ENCODE measurements at regions not wholly inside any gene's neighbourhood (a gene's known extent, or its start where the extent isn't known, plus 50 kb on each side); places are given as distances from the start of the nearest gene placed in this dataset.
A peak's percentile ranks its signal among the peaks of the same experiment; 100 is the strongest.

DNA sequence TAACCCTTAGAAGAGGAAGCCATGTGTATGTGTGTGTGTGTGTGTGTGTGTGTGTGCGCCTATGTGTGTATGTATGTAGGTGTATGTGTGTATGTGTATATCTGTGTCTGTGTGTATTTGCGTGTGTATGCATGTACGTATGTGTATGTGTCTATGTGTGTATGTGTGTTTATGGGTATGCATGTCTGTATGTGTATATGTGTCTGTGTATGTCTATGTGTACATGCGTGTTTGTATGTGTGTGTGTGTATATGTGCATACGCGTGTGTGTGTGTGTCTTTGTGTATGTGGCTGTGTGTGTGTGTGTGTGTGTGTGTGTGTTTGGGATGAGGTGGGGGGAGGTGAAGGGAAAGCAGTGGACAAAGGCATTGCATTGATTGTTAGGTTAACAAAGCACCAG, 380.2 kb downstream of the HRH4 start:
- ATAC-seq (no peak), DNase-seq (no peak)
- intact Hi-C loops (cut with micrococcal nuclease), result no loop called here

DNA sequence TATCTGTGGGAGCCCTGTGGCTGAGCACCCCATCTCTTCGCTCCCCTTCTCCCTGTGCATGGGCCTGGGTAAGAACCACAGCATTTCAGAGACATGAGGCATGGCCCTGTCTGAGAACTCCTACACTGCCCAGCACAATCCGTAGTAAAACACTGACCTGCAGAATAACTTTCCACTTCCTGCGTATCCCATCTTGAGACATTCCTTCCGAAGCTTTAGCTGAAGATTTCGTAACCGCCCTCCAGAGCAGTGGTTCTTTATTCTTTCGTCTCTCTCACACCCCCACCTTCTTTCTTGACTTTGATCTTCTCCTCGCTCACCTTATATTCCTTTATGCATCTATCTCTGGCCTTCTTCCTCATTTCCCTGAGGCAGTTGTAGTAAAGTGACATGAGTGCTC, 381.1 kb downstream of the HRH4 start:
- no peak for DNase-seq
- intact Hi-C loops (cut with micrococcal nuclease), result no loop called here
- ATAC-seq, result no peak

DNA sequence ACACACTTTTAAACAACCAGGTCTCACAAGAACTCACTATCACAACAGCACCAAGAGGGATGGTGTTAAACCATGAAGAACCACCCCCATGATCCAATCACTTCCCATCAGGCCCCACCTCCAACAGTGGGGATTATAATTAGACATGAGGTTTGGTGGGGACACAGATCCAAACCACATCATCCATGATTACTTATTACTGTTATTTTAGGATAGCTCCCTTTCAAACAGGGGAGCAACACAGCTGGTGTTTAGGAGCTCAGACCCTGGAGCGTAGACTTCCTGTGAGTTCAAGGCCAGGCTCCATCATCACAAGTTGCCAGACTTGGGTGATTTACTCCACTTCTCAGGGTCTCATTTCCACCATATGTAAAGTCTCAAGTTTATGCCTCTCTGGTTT, 382.7 kb downstream of the HRH4 start:
- DNase-seq (no peak), ATAC-seq (no peak)
- intact Hi-C loops (cut with micrococcal nuclease), result no loop called here

DNA sequence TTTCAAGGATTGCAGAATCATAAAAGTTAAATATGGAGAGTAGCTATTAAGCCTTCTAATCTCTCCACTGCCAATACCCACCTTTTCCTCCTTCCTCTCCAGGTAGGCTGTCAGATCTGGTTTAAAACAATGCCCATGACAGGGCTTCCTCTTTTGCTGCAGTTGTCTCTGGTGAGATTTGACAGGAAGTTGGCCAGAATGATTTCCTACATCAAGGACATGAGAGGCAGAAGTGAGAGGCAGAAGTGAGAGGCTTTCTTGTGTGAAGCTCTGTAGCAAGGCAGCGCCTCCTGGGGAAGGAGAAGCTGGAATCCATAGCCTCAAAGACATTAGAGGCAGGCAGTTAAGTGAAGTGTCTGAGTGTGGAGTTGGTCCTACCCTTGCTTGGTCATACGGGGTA, 385.7 kb downstream of the HRH4 start:
- intact Hi-C loops (cut with micrococcal nuclease), result no loop called here
- ATAC-seq, result no peak
- no peak for DNase-seq

DNA sequence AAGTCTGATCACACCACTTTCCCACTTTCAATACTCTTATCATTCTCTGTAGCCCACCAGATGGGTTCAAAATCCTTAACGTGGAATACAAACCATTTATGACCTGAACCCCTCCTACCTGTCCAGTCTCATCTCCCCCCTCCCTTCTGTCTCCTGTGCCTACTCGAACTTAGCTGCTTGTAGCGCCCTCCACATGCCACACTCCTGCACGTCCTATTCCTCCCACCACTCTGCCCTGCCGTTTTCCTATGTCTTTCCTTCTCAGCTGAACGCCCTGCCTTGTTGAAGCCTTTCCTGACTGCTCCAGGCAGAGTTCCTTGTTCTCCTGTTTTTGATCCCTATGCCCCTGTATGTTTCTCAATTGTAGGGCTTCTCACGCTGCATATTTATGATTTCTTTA, 390.1 kb downstream of the HRH4 start:
- no peak for DNase-seq
- ATAC-seq, result no peak
- intact Hi-C loops (cut with micrococcal nuclease), result no loop called here

DNA sequence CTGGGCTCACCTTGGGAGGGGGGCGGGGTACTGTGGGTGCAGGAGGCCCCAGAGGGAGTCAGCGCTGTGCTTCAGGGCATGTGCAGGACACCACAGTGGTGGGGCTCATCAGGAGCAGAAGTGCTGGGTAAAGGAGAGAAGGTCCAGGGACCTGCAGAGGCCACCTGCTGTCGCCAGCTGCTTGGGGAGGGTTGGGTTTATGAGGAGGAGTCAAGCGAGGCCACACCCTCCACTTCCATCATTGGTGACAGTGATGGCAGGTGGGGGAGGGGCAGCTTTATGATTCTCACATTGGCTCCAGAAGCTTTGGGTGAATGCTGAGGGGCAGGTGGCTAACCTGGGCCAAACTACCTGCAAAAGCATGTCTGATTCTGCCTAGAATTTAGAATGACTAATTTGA, 392.6 kb downstream of the HRH4 start:
- DNase-seq (no peak), ATAC-seq (no peak)
- intact Hi-C loops (cut with micrococcal nuclease), result no loop called here

DNA sequence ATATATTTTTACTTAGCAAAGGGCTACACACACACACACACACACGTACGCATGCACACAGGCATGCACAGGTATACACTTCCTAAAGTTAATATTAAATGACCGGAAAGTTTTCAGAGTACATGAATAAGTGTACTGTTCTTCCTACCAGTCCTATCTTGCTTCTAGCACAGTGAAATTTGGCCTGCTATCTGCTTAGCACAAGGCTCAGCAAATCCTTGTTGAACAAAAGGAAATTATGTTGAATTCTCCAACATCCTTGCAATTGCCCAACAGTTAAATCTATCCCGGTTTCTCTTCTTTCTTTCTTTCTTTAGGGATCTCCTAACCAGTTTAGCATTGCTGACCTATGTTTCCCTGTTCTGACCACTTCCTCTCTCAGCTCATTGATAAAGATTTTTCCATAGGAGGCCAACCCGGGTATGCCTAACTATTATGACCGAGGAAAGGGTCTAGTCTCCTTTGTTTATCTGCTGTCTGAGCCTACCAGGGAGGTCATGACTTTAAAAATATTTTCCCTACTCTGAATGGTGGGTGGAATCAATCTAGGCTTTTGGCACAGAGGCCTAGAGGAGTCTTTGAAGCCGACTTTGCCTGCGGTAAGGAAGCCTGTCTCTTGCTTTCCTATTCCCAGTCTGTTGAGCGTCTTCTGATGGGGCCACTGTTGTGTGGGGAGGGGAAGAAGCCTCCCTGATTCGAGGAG, 400.7 kb downstream of the HRH4 start:
- ATAC-seq (no peak), DNase-seq (no peak)
- intact Hi-C loops (cut with micrococcal nuclease), result no loop called here

DNA sequence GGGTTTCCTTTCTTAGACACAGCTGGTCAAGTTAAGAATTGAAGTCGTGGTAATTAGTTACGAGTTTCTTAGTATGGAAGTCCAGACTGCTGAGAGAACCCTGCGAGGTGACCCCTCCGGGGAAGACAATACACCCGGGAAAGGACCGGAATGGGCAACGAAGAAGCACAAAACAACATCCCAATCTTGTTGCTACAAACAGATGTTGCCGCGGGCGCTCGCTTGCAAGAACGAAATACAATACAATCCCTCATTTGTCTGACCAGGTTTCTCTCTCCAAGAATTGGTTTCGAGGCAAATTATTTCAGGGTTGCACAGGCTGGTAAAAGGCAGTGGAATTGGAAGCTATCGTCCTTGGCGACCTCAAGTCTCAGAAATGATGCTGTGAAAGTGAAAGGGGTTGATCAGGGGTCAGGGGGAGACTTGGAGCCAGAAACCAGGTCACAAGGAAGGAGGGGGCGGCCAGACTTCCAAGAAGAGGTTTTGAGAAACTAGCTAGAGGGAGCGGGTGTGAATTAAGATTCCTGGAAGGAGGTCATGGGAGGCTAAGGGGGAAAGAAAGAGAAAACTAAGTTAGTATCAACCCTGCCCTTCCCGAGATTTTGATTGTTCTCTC, 401.9 kb downstream of the HRH4 start:
- DNase-seq (no peak), ATAC-seq (no peak)
- intact Hi-C loops (cut with micrococcal nuclease), result no loop called here

DNA sequence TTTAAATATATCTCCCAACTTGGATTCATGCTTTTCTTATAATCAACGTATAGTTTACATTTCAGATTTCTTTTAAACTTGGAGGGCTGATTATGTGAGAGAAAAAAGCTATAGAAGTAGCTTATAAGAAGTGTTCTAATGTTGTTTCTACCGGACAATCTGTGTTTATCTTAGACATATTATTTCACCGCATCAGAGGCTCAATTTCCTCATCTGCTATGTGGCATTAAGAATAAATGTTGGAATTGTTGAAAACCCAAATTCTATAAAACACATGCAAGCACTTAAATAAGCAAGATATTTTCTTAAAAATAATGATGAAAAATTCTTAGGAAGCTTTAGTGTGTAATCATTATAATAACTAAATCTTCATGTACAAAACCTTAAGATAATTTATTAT, 407.9 kb downstream of the HRH4 start:
- ATAC-seq (no peak), DNase-seq (no peak)
- intact Hi-C loops (cut with micrococcal nuclease), result no loop called here

DNA sequence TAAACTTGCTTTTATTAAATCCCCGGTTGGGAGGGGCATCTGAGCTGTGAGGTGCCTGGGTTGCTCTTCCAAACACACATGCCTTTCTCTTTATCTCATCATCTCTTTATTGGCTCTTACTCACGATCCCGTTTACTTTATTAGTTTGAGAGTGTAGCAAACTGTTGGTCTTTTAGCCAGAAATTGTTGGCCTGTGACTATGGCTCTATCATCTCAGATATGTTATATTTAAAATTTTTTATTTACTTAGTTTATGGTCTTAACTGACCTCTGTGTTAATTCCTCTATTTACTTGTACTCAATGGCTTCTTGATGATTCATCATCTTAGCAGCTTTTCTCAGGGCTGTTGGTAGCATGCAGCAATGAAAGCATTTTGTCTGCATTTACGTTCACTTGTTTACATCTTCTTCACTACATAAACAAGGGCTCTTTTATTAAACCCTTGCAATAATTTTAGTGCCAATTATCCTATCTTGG, 408.4 kb downstream of the HRH4 start:
- DNase-seq (no peak), ATAC-seq (no peak)
- intact Hi-C loops (cut with micrococcal nuclease), result no loop called here

DNA sequence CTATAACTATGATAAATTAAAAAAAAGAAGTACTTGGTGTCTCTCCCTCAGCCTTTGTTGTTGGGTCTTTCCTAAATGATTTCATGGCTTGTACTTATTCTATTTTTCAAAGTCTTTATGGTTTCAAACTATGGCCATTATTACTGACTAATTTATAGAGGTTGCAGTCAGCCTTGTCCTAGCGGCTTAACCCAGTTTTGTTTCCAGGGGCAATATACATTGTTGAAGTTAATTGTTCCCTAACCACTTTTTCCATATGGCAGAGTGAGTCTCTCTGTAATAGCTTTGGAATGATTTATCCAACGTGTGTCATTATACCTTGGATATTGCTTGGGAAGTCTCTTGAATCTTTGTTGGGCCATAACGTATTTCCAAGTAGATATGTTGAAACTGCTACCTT, 408.8 kb downstream of the HRH4 start:
- ATAC-seq, result no peak
- intact Hi-C loops (cut with micrococcal nuclease), result no loop called here
- DNase-seq, result no peak

DNA sequence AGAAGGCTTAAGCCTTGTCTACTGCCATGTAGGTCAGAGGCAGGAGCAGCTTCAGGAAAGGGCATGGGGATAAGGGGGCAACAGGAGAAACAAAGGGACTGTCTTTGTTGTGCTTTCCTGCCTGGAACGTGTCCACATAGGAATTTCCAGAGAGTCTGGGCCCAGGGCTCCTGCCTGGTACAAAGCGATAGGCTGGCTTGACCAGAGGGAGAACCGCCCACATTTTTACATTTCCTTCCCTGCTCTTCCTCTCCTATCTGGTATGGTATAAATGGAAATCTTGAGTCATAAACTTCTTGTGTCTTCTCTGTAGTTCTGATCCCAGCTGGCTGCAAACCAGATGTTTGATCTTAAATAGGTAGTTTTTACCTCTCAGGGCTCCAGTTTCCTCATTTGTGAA, 414.8 kb downstream of the HRH4 start:
- no peak for DNase-seq
- ATAC-seq, result no peak
- intact Hi-C loops (cut with micrococcal nuclease), result loop anchor here (10.0 kb wide), 2 partner anchors 960 to 1020 kb away; no protein-coding TSS in a partner anchor

DNA sequence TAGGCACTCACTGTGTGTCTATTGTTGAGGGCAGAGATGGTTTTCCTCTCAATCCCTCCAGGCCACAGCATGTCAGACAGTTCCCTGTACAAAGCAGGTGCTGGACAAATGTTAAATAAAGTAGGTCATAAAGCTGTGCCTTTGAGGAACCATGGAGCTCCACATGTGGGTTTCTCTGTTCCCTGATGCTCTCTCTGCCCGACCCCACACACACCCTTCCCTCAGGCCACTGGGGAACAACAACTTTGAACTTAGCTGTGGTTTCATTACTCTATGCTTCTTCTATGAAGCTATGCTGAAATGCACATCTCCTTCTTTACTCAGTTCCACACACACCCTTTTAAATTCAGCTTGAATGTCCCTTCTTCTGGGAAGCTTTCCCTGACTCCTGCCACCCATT, 415.3 kb downstream of the HRH4 start:
- DNase-seq (no peak), ATAC-seq (no peak)
- intact Hi-C loops (cut with micrococcal nuclease), result loop anchor here (10.0 kb wide), 2 partner anchors 959 to 1019 kb away; no protein-coding TSS in a partner anchor

DNA sequence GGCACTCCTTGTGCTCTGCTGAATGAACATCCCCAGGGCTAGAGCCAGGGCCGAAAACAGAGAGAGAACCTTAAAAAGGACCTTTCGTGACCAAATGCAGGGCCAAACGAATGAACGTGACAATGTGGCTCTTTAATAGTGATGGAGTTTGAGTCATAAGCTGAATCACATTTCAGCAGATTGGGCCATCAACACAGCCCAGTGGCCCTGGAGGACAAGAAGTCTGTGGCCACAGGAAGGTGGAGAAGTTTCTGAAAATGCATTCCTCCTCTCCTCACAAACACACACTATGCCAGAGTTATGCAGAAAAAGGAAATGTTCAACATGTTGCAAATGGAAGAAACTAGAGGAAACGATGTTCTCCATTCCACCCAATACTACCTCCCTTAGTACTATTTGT, 415.8 kb downstream of the HRH4 start:
- intact Hi-C loops (cut with micrococcal nuclease), result loop anchor here (10.0 kb wide), 2 partner anchors 959 to 1019 kb away; no protein-coding TSS in a partner anchor
- ATAC-seq (no peak), DNase-seq (no peak)

DNA sequence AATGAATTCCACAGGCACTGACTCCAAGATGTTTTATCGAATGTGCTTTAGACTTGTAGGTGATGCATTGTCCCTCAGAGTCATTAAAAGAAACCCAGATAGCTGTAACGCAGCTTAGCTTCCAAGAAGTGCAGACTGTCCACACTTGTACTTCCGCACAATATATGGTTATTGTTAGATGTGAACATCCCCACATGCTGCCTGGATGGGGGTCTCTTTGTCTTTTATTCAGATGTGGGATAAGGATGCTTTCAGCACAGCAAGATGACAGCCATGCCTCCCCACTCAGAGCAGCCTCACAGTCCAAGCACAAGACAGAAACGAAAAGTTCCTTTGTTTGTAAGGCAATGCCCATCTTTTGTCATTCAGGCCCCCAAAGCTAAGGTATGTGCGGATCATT, 416.6 kb downstream of the HRH4 start:
- ATAC-seq, result no peak
- intact Hi-C loops (cut with micrococcal nuclease), result loop anchor here (10.0 kb wide), 2 partner anchors 958 to 1018 kb away; no protein-coding TSS in a partner anchor
- no peak for DNase-seq

DNA sequence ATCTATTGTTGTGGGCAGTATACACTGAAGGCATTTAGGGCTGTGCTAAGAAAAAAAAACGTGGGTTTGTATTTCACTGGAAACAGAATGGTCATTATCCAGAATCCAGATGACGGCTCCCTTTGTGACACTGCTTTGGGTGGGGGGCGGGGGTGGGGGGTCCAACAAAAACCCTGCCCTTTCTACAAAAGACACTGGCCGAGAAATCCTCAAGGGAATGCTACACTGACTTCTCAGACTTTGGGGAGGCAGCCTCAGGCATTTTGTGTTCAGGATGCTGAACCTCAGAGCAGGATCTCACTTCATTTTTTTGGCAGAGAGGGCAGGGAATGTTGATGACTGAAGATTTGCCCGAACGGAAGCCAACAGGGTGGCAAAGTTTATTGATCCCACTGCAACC, 417.1 kb downstream of the HRH4 start:
- no peak for ATAC-seq
- DNase-seq, result no peak
- intact Hi-C loops (cut with micrococcal nuclease), result loop anchor here (10.0 kb wide), 2 partner anchors 957 to 1017 kb away; no protein-coding TSS in a partner anchor

DNA sequence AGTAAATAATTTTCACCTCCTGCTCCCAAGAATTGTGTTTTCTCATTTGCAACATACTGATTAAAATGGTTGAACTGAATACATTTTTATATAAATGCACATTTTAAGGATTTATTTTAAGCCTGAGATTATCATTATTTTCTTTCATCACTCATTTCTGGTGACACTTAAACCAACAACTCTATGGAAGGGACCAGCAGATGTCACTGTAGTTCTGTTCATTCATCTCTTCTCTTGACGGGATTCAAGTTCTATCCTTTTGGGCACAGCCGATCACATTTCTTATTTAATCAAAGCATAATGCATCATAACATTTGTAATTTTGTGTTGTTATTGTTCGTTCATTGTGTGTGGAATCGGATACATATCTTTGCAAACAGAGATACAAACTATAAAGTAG, 417.9 kb downstream of the HRH4 start:
- intact Hi-C loops (cut with micrococcal nuclease), result loop anchor here (10.0 kb wide), 2 partner anchors 957 to 1017 kb away; no protein-coding TSS in a partner anchor
- peak; percentile 65 for ATAC-seq
- no peak for DNase-seq

DNA sequence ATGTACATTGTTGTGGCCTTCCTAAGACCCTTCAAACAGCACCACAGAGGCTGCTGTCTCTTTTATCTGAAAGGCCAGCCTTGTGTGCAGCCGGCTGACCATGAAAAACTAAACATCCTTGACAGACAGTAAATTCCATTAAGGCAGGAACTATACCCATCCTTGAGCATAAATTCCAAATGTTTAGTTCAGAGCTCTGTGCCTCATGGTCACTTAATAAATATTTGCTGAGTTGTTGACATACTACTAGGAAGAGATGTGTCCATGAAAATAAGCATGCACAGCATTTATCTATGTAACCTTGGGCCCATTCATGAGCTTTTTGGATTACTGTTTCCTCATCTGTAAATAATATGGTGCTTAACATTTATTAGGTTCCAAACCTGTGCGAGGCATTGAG, 424.8 kb downstream of the HRH4 start:
- no peak for ATAC-seq
- no peak for DNase-seq
- intact Hi-C loops (cut with micrococcal nuclease), result loop anchor here (10.0 kb wide), 1 partner anchor 470 kb away; the partner anchor contains the start of gene ZNF521

DNA sequence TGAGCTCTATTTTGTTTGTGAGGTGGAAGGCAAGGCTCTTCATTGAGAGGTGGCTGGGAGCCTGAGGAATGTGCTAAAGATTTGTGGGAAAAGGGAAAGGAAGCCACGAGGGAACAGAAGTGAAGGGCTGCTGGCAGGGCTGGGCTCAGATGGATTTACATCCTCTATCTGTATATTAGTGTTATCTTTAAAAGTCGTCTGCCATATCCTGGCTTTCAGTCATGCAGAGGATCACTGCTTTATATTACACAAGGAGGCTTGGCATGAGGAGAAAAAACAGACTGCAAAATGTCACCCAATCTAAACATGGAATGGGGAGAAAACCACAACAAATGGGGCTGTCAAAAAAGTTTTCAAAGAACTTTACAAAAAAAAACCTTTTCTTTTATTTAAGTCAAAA, 434.4 kb downstream of the HRH4 start:
- ATAC-seq, result no peak
- no peak for DNase-seq
- intact Hi-C loops (cut with micrococcal nuclease), result no loop called here

DNA sequence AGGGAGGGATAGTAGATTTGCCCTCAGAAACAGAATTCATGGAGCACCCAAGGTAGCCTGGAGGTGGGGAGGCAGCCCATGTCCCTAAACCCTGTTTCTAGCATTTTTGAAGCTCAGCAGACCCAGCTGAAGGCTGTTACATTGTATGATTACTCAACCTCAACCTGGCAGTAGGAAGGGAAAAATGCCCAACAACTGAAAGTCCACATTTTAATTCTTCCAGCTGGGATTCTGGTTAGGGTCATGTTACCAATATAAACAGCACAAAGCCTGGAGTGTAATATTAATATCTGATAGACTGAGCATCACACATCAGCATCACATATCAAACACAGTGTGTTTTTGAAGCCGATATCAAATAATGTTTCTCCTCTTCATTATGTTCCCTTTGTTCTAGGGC, 437.0 kb downstream of the HRH4 start:
- DNase-seq (no peak), ATAC-seq (no peak)
- intact Hi-C loops (cut with micrococcal nuclease), result no loop called here

DNA sequence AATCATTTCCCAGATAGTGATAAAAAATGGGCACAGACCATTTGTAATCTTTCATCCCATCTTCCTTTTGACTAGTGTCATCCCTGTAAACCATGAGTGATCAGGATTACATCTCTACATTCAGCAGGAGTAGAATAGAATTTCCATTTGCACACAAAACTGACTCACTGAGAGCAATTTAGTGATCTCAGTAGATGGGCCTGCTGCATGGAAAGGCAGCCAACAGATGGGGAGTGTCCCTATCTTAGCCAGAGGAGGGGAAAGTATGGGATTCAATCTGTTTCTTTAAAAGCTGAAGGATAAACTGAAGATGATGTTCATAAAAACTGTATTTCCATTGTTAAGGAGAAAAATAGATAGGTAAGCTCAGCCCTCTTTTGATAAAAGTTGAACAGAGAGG, 441.7 kb downstream of the ZNF521 start:
- DNase-seq (peak; percentile 30), ATAC-seq (peak; percentile 57)
- intact Hi-C loops (cut with micrococcal nuclease), result no loop called here

Measured in left ventricle myocardium superior (tissue), 1 donor.